ENCODE measurements at regions not wholly inside any gene's neighbourhood (a gene's known extent, or its start where the extent isn't known, plus 50 kb on each side); places are given as distances from the start of the nearest gene placed in this dataset.

- TF ChIP-seq ELF4 (IDR thresholded peaks at IDR 0.05), result no peak
- no peak for TF ChIP-seq LEF1 (IDR thresholded peaks at IDR 0.05; ENCODE audit: borderline replicate concordance)
- no peak for TF ChIP-seq FOXK2 (IDR thresholded peaks at IDR 0.05)
- no peak for TF ChIP-seq ZNF384 (IDR thresholded peaks at IDR 0.05)
- no peak for TF ChIP-seq BHLHE40 (IDR thresholded peaks at IDR 0.05; ENCODE audit: borderline replicate concordance)
- no peak for TF ChIP-seq SUZ12 (IDR thresholded peaks at IDR 0.05)
- TF ChIP-seq FOXM1 (IDR thresholded peaks at IDR 0.05; ENCODE audit: borderline replicate concordance), result no peak
- no peak for TF ChIP-seq SP1 (IDR thresholded peaks at IDR 0.05)
- no peak for TF ChIP-seq L3MBTL2 (conservative IDR thresholded peaks at IDR 0.05)
These were observed 197.2 kb upstream of the CSNK1A1L start for GRCh38 chr13:37302686-37303085.

Data from HEK293T (cell line).